ENCODE measurements at regions not wholly inside any gene's neighbourhood (a gene's known extent, or its start where the extent isn't known, plus 50 kb on each side); places are given as distances from the start of the nearest gene placed in this dataset.

GRCh38 chrX:150198776-150199175 lies 164.3 kb upstream of the MAMLD1 start:
- no peak for TF ChIP-seq EGR1 (conservative IDR thresholded peaks at IDR 0.05)
- no peak for TF ChIP-seq CHD2 (IDR thresholded peaks at IDR 0.05; ENCODE audit: low read depth, low read length)
- no peak for TF ChIP-seq NR3C1 (CRISPR knock-in tag; IDR thresholded peaks at IDR 0.05)
- no peak for TF ChIP-seq TBL1XR1 (IDR thresholded peaks at IDR 0.05; ENCODE audit: low read length in 2 of 2)
- no peak for TF ChIP-seq GABPA (tag; conservative IDR thresholded peaks at IDR 0.05; ENCODE audit: low read depth)
- no peak for TF ChIP-seq PKNOX1 (IDR thresholded peaks at IDR 0.05)
- TF ChIP-seq ZNF785 (CRISPR knock-in tag; IDR thresholded peaks at IDR 0.05): no peak
- TF ChIP-seq ZNF124 (CRISPR knock-in tag; IDR thresholded peaks at IDR 0.05): no peak

All from K562 (cell line).